A549 (cell line): ENCODE measurements at regions not wholly inside any gene's neighbourhood (a gene's known extent, or its start where the extent isn't known, plus 50 kb on each side); places are given as distances from the start of the nearest gene placed in this dataset.
A peak's percentile ranks its signal among the peaks of the same experiment; 100 is the strongest.

Experiments
- ATAC-seq, 2 experiments: fragments of 200-7000 bp in 1 of 2; fragments of >200 bp in 1 of 2; cut with Nextera tagmentation in 1 of 2; cut with Tn5 transposase in 1 of 2; 3 replicates each; pipeline versions ENCODE4 v1.8.0 to v1.9.1; 2018 to 2020; ENCODE audit warnings: mild to moderate bottlenecking in 1 of 2, moderate library complexity in 1 of 2
- CTCF ChIA-PET: fragments of 300-600 bp; sonication (Branson Sonifier 250); formaldehyde crosslinking; extraction: SDS; loops from one replicate; lab custom pipeline; 2021; ENCODE audit warnings: antibody characterized with exemption, inconsistent platforms; lab: Yijun Ruan, JAX
- POLR2A ChIA-PET: fragments of 350-600 bp; formaldehyde crosslinking; extraction: SDS; loops from one replicate; lab custom pipeline; 2021; ENCODE audit warnings: antibody characterized with exemption, inconsistent platforms; lab: Yijun Ruan, JAX
- DNase-seq, 2 experiments: peaks; one replicate each; pipeline versions ENCODE4 v3.0.0 to v3.0.0-alpha.2; 2011 to 2016; ENCODE audit warnings: low read depth in 1 of 2, low spot score in 1 of 2
- FAIRE-seq: peaks from 2 replicates; lab custom pipeline; 2011; peaks lifted over from hg19 to GRCh38; lab: Jason Lieb, UNC
- H3K27ac ChIP-seq, 2 experiments: fragments of >200 bp; sonication (Bioruptor Twin); formaldehyde crosslinking; 3 replicates each; pipeline ENCODE4 v1.5.1; 2016 to 2017
- H3K4me1 ChIP-seq: fragments of >200 bp; sonication (Bioruptor Twin); formaldehyde crosslinking; 3 replicates; pipeline ENCODE4 v1.6.1; 2016
- H3K4me2 ChIP-seq: fragments of >200 bp; sonication (Bioruptor Twin); formaldehyde crosslinking; 3 replicates; pipeline ENCODE4 v1.6.1; 2016
- H3K4me3 ChIP-seq: fragments of >200 bp; sonication (Bioruptor Twin); formaldehyde crosslinking; 3 replicates; pipeline ENCODE4 v1.5.1; 2016
- H3K9me3 ChIP-seq: fragments of >200 bp; sonication (Bioruptor Twin); formaldehyde crosslinking; 3 replicates; pipeline ENCODE4 v1.6.1; 2016
- BHLHE40 ChIP-seq: IDR thresholded peaks from 2 replicates; pipeline ENCODE4 v1.6.1; 2012; ENCODE audit warnings: low read depth, low read length, inconsistent platforms
- CBX2 ChIP-seq: fragments of 200-600 bp; sonication (generic); IDR thresholded peaks from 2 replicates; pipeline ENCODE4 v1.6.1; 2016; ENCODE audit warnings: low read depth, mild to moderate bottlenecking, borderline replicate concordance
- CBX8 ChIP-seq: fragments of 200-600 bp; sonication (generic); IDR thresholded peaks from 2 replicates; pipeline ENCODE4 v1.6.1; 2016
- CEBPB ChIP-seq, 2 experiments: fragments of >200 bp in 1 of 2; sonication (Bioruptor Twin) in 1 of 2; formaldehyde crosslinking in 1 of 2; IDR thresholded peaks; 2 replicates each; pipeline ENCODE4 v1.6.1; 2012 to 2016
- CHD2 ChIP-seq: fragments of 150-350 bp; IDR thresholded peaks from 2 replicates; pipeline ENCODE4 v1.6.1; 2014; ENCODE audit warnings: low read length; ENCODE audit not compliant: partially characterized antibody
- CHD4 ChIP-seq: fragments of 200-600 bp; sonication (generic); IDR thresholded peaks from 2 replicates; pipeline ENCODE4 v1.6.1; 2016; ENCODE audit warnings: antibody characterized with exemption, mild to moderate bottlenecking, borderline replicate concordance
- EP300 ChIP-seq, 2 experiments: fragments of >200 bp; sonication (Bioruptor Twin); formaldehyde crosslinking; IDR thresholded peaks; 2 replicates in 1 of 2; 3 replicates in 1 of 2; pipeline ENCODE4 v1.6.1; 2016 to 2017
- FOSB ChIP-seq: fragments of 250-450 bp; sonication (Bioruptor Pico); IDR thresholded peaks from 2 replicates; pipeline ENCODE4 v1.5.0; 2020; ENCODE audit warnings: mild to moderate bottlenecking, moderate library complexity
- FOSL2 ChIP-seq, 2 experiments: fragments of 450-650 bp in 1 of 2; fragments of >200 bp in 1 of 2; sonication (Bioruptor Twin) in 1 of 2; formaldehyde crosslinking; IDR thresholded peaks; 2 replicates each; pipeline versions ENCODE4 v1.5.0 to v1.6.1; 2016 to 2020; ENCODE audit warnings: mild to moderate bottlenecking in 1 of 2, moderate library complexity in 1 of 2
- FOXS1 ChIP-seq: fragments of 250-450 bp; sonication (Bioruptor Pico); IDR thresholded peaks from 2 replicates; pipeline ENCODE4 v1.5.0; 2020; ENCODE audit warnings: mild to moderate bottlenecking, moderate library complexity
- GATA3 ChIP-seq: IDR thresholded peaks from 2 replicates; pipeline ENCODE4 v1.6.1; 2012; ENCODE audit warnings: borderline replicate concordance
- HDAC2 ChIP-seq: fragments of 200-600 bp; sonication (generic); IDR thresholded peaks from 2 replicates; pipeline ENCODE4 v1.6.1; 2016
- HOXA7 ChIP-seq: fragments of 250-450 bp; sonication (Bioruptor Pico); IDR thresholded peaks from 2 replicates; pipeline ENCODE4 v1.5.0; 2020; ENCODE audit warnings: mild to moderate bottlenecking, moderate library complexity
- HOXB13 ChIP-seq: fragments of 250-450 bp; sonication (Bioruptor Pico); IDR thresholded peaks from 2 replicates; pipeline ENCODE4 v1.5.0; 2020; ENCODE audit warnings: low read depth, mild to moderate bottlenecking, moderate library complexity
- JUNB ChIP-seq: fragments of >200 bp; sonication (Bioruptor Twin); formaldehyde crosslinking; IDR thresholded peaks from 2 replicates; pipeline ENCODE4 v1.6.1; 2016
- MAZ ChIP-seq: fragments of 150-350 bp; IDR thresholded peaks from 2 replicates; pipeline ENCODE4 v1.6.1; 2014; ENCODE audit warnings: antibody characterized with exemption, low read depth, low read length, borderline replicate concordance
- NPAS2 ChIP-seq: fragments of 250-450 bp; sonication (Bioruptor Pico); IDR thresholded peaks from 2 replicates; pipeline ENCODE4 v1.8.0; 2022; ENCODE audit warnings: mild to moderate bottlenecking, moderate library complexity, borderline replicate concordance
- NR3C1 ChIP-seq: fragments of >200 bp; sonication (Bioruptor Twin); formaldehyde crosslinking; IDR thresholded peaks from 3 replicates; pipeline ENCODE4 v1.6.1; 2017
- PHF8 ChIP-seq: fragments of 200-600 bp; sonication (generic); IDR thresholded peaks from 2 replicates; pipeline ENCODE4 v1.6.1; 2016; ENCODE audit warnings: low read depth, mild to moderate bottlenecking, antibody characterized with exemption, moderate library complexity, borderline replicate concordance
- POLR2AphosphoS2 ChIP-seq: conservative IDR thresholded peaks from 2 replicates; pipeline ENCODE4 v1.6.1; 2012; ENCODE audit warnings: low read length, improper control_type of control experiment, inconsistent platforms
- RARB ChIP-seq: fragments of 250-450 bp; sonication (Bioruptor Pico); IDR thresholded peaks from 2 replicates; pipeline ENCODE4 v1.8.0; 2021; ENCODE audit warnings: mild to moderate bottlenecking, moderate library complexity
- RCOR1 ChIP-seq: fragments of 150-350 bp; IDR thresholded peaks from 2 replicates; pipeline ENCODE4 v1.6.1; 2014; ENCODE audit warnings: antibody characterized with exemption, low read length, low read depth
- RFX5 ChIP-seq: fragments of 450-650 bp; IDR thresholded peaks from 2 replicates; pipeline ENCODE4 v1.7.1; 2014; ENCODE audit warnings: antibody characterized with exemption, mild to moderate bottlenecking, moderate library complexity
- SMC3 ChIP-seq: fragments of >200 bp; sonication (Bioruptor Twin); formaldehyde crosslinking; IDR thresholded peaks from 3 replicates; pipeline ENCODE4 v1.6.1; 2018; ENCODE audit warnings: inconsistent platforms
- SREBF2 ChIP-seq: fragments of 450-650 bp; IDR thresholded peaks from 2 replicates; pipeline ENCODE4 v1.6.1; 2014; ENCODE audit warnings: mild to moderate bottlenecking, moderate library complexity
- TFCP2L1 ChIP-seq: fragments of 250-450 bp; sonication (Bioruptor Pico); IDR thresholded peaks from 2 replicates; pipeline ENCODE4 v1.5.0; 2021; ENCODE audit warnings: mild to moderate bottlenecking
- USF2 ChIP-seq: fragments of 450-650 bp; IDR thresholded peaks from 2 replicates; pipeline ENCODE4 v1.6.1; 2014; ENCODE audit warnings: antibody characterized with exemption
- ZC3H11A ChIP-seq: fragments of 450-650 bp; IDR thresholded peaks from 2 replicates; pipeline ENCODE4 v1.6.1; 2014; ENCODE audit warnings: antibody characterized with exemption, mild to moderate bottlenecking
- ZNF302 ChIP-seq: fragments of 250-450 bp; sonication (Bioruptor Pico); IDR thresholded peaks from 2 replicates; pipeline ENCODE4 v1.9.0; 2021; ENCODE audit warnings: inconsistent platforms, mild to moderate bottlenecking, moderate library complexity
- ZSCAN20 ChIP-seq: fragments of 250-450 bp; sonication (Bioruptor Pico); IDR thresholded peaks from 2 replicates; pipeline ENCODE4 v1.8.0; 2022; ENCODE audit warnings: mild to moderate bottlenecking, moderate library complexity
- WGBS: methylation state at CpG from one replicate; pipeline ENCODE4 v1.1.6; 2017; ENCODE audit errors: missing lambda C conversion rate; 5-methylcytosine and 5-hydroxymethylcytosine counted together
- TF ChIP-seq, protein P1 (sequence below): IDR thresholded peaks from 2 replicates; pipeline ENCODE4 v1.6.1; 2012
- TF ChIP-seq, protein P2 (sequence below): fragments of >200 bp; sonication (Bioruptor Twin); formaldehyde crosslinking; IDR thresholded peaks from 3 replicates; pipeline ENCODE4 v1.5.1; 2016

DNA sequence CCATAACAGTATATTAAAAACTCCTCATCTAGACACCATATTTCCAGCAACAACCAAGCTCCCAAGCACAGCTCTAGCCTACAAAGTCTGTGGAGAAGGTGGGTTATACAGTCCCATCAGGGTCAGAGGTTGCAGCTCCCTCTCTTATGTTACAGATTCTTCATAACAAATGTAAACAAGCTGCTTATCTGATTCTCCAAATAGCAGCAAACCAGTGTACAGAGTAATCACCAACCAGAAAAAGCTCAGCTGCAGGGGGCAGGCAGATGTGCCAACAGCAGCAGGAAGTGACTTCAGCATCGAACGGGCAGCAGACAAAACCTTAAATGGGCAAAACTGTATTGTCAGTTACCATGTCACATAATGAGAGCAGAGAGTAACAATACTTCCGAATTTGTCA is 52.9 kb upstream of the NABP1 start (continued):
- TF ChIP-seq, protein P1, sequence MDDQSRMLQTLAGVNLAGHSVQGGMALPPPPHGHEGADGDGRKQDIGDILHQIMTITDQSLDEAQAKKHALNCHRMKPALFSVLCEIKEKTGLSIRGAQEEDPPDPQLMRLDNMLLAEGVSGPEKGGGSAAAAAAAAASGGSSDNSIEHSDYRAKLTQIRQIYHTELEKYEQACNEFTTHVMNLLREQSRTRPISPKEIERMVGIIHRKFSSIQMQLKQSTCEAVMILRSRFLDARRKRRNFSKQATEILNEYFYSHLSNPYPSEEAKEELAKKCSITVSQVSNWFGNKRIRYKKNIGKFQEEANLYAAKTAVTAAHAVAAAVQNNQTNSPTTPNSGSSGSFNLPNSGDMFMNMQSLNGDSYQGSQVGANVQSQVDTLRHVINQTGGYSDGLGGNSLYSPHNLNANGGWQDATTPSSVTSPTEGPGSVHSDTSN: no peak
- TF ChIP-seq USF2 (no peak), FOXS1 (CRISPR knock-in tag) (no peak), HDAC2 (no peak), HOXA7 (CRISPR knock-in tag) (no peak), TFCP2L1 (no peak), ZSCAN20 (CRISPR knock-in tag) (no peak), PHF8 (no peak)
- TF ChIP-seq, all 56 proteins: peak for 0

DNA sequence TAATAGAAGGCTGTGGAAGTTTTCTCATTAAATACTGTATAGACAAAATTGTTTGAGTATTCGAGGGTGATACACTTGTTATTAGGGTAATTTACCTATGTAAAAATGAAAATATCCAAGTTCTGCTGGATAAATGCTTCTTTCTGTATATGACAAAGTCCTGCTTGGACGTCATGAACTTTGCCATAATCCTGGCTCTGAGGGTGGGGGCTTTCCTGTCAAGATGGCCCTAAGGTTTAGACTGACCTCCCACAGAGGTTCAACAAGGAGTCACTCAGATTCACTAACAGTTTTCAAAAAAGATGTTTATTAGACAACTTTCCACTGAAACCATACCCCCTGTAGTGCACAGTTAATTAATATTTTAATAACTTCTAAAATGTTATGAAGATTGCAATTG is 52.5 kb upstream of the NABP1 start:
- no peaks in the 10 kb centered on the region for H3K9me3 ChIP-seq
- CTCF ChIA-PET: no interaction called here
- POLR2A ChIA-PET: no interaction called here
- H3K4me2 ChIP-seq: no peak overlapping the region
- 79% methylated on average over 2 of the region's 2 CpGs for WGBS
- peak overlapping the region in 1 of 2 experiments; percentile 13; a peak in 2 of 6 replicates for H3K27ac ChIP-seq
- ATAC-seq (no peak), FAIRE-seq (no peak), DNase-seq (no peak)
- no peak overlapping the region for H3K4me3 ChIP-seq
- peaks cover 19% of the 10 kb centered on the region for H3K4me1 ChIP-seq
- TF ChIP-seq BHLHE40 (no peak), PHF8 (no peak), RARB (no peak), NPAS2 (CRISPR knock-in tag) (no peak), CHD2 (no peak), EP300 (IDR thresholded peaks at IDR 0.05) (no peak), POLR2AphosphoS2 (no peak), NR3C1 (no peak)

GRCh38 chr2:191626497-191627151 is 51.3 kb upstream of the NABP1 start:
- TF ChIP-seq FOSL2 (IDR thresholded peaks at IDR 0.05) (no peak), FOSL2 (CRISPR knock-in tag; IDR thresholded peaks at IDR 0.05) (peak; percentile 47), HOXB13 (CRISPR knock-in tag) (no peak), SMC3 (no peak), BHLHE40 (no peak), CBX8 (no peak)
- H3K4me1 ChIP-seq: peaks cover 25% of the 10 kb centered on the region
- FAIRE-seq (no peak), DNase-seq (peak in 1 of 2 experiments; percentile 12), ATAC-seq (peak in 1 of 2 experiments; percentile 66; a peak in 3 of 6 replicates)
- CTCF ChIA-PET: interaction anchor here (0.9 to 2.4 kb wide), 2 partner anchors 14 to 60 kb away, joined by 3 to 7 read pairs; no protein-coding TSS in a partner anchor
- H3K27ac ChIP-seq: peak overlapping the region; percentile 0 to 68; a peak in 4 of 6 replicates
- H3K4me2 ChIP-seq: peak overlapping the region; percentile 43
- H3K4me3 ChIP-seq: no peak overlapping the region
- H3K9me3 ChIP-seq: no peaks in the 10 kb centered on the region
- POLR2A ChIA-PET: interaction anchor here (0.6 to 0.7 kb wide), 2 partner anchors 9 to 51 kb away, joined by 4 to 8 read pairs; partner anchors contain the start of gene NABP1

- FAIRE-seq (no peak), ATAC-seq (no peak), DNase-seq (no peak)
- H3K4me3 ChIP-seq: no peak overlapping the region
- H3K27ac ChIP-seq: peak overlapping the region in 1 of 2 experiments; percentile 68; a peak in 3 of 6 replicates
- no peak overlapping the region for H3K4me2 ChIP-seq
- 61% methylated on average over 1 of the region's 1 CpG for WGBS
- no peaks in the 10 kb centered on the region for H3K9me3 ChIP-seq
- peaks cover 33% of the 10 kb centered on the region for H3K4me1 ChIP-seq
- CTCF ChIA-PET: interaction anchor here (0.5 to 2.4 kb wide), 2 partner anchors 61 to 155 kb away, joined by 3 to 7 read pairs; no protein-coding TSS in a partner anchor
- POLR2A ChIA-PET: no interaction called here
- TF ChIP-seq CHD4 (no peak), PHF8 (no peak), JUNB (no peak), GATA3 (no peak), FOSB (no peak), CBX2 (no peak), CEBPB (IDR thresholded peaks at IDR 0.05) (no peak), MAZ (no peak), SREBF2 (no peak), ZSCAN20 (CRISPR knock-in tag) (no peak), RCOR1 (no peak), ZC3H11A (no peak), ZNF302 (CRISPR knock-in tag) (no peak), RFX5 (no peak), HDAC2 (no peak)
- TF ChIP-seq, protein P2, sequence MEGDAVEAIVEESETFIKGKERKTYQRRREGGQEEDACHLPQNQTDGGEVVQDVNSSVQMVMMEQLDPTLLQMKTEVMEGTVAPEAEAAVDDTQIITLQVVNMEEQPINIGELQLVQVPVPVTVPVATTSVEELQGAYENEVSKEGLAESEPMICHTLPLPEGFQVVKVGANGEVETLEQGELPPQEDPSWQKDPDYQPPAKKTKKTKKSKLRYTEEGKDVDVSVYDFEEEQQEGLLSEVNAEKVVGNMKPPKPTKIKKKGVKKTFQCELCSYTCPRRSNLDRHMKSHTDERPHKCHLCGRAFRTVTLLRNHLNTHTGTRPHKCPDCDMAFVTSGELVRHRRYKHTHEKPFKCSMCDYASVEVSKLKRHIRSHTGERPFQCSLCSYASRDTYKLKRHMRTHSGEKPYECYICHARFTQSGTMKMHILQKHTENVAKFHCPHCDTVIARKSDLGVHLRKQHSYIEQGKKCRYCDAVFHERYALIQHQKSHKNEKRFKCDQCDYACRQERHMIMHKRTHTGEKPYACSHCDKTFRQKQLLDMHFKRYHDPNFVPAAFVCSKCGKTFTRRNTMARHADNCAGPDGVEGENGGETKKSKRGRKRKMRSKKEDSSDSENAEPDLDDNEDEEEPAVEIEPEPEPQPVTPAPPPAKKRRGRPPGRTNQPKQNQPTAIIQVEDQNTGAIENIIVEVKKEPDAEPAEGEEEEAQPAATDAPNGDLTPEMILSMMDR: no peak
These were observed 50.4 kb upstream of the NABP1 start for GRCh38 chr2:191627518-191627917.
